Mesenchymal stem cell (in vitro differentiated cells and primary cell): ENCODE measurements at regions not wholly inside any gene's neighbourhood (a gene's known extent, or its start where the extent isn't known, plus 50 kb on each side); places are given as distances from the start of the nearest gene placed in this dataset.
"Not testable (repeated sequence)": the region's sequence is repeated elsewhere in the genome, so short reads cannot be mapped to it uniquely, and the experiment has no call there.

ENCODE experiments used
- DNase-seq: peaks from one replicate; pipeline ENCODE4 v3.0.0-alpha.2; 2013
- H2AFZ ChIP-seq: one replicate; pipeline ENCODE4 v1.6.1; 2013; ENCODE audit warnings: low read depth, mild to moderate bottlenecking, control low read depth, inconsistent platforms, low read length, moderate library complexity
- H2AK5ac ChIP-seq: 2 replicates; pipeline ENCODE4 v1.6.1; 2013; ENCODE audit warnings: low read length, moderate library complexity, mild to moderate bottlenecking, inconsistent platforms; ENCODE audit not compliant: severe bottlenecking
- H2BK120ac ChIP-seq: one replicate; pipeline ENCODE4 v1.6.1; 2013; ENCODE audit warnings: low read depth, mild to moderate bottlenecking, inconsistent platforms, low read length, moderate library complexity
- H2BK12ac ChIP-seq, 2 experiments: one replicate each; pipeline ENCODE4 v1.6.1; 2013; ENCODE audit warnings: inconsistent platforms in 2 of 2, low read length in 2 of 2, mild to moderate bottlenecking in 2 of 2, moderate library complexity in 2 of 2, control low read depth in 1 of 2
- H2BK15ac ChIP-seq: one replicate; pipeline ENCODE4 v1.6.1; 2013; ENCODE audit warnings: mild to moderate bottlenecking, low read depth, inconsistent platforms; ENCODE audit not compliant: poor library complexity, severe bottlenecking
- H2BK5ac ChIP-seq: 2 replicates; pipeline ENCODE4 v1.6.1; 2013; ENCODE audit warnings: low read depth, mild to moderate bottlenecking, low read length, control low read depth, inconsistent platforms; ENCODE audit not compliant: poor library complexity, severe bottlenecking
- H3K14ac ChIP-seq, 2 experiments: one replicate each; pipeline ENCODE4 v1.6.1; 2013; ENCODE audit warnings: inconsistent platforms in 2 of 2, low read length in 2 of 2, control low read depth in 1 of 2, mild to moderate bottlenecking in 1 of 2, moderate library complexity in 1 of 2
- H3K18ac ChIP-seq, 2 experiments: one replicate each; pipeline ENCODE4 v1.6.1; 2013; ENCODE audit warnings: inconsistent platforms in 2 of 2, low read length in 2 of 2, control low read depth in 1 of 2, low read depth in 1 of 2, mild to moderate bottlenecking in 1 of 2
- H3K23ac ChIP-seq, 2 experiments: one replicate each; pipeline ENCODE4 v1.6.1; 2013; ENCODE audit warnings: inconsistent platforms in 2 of 2, low read length in 2 of 2, mild to moderate bottlenecking in 2 of 2, moderate library complexity in 2 of 2, control low read depth in 1 of 2
- H3K27ac ChIP-seq: 2 replicates; pipeline ENCODE4 v1.5.1; 2013; ENCODE audit warnings: mild to moderate bottlenecking, moderate library complexity, low read length, control low read depth, inconsistent platforms; ENCODE audit not compliant: poor library complexity, severe bottlenecking
- H3K27me3 ChIP-seq, 2 experiments: 2 replicates each; pipeline versions ENCODE4 v1.6.1 to v1.7.0; 2013; ENCODE audit warnings: low read length in 2 of 2, mild to moderate bottlenecking in 2 of 2, moderate library complexity in 2 of 2, control low read depth in 1 of 2, inconsistent platforms in 1 of 2; ENCODE audit not compliant: control insufficient read depth in 1 of 2, insufficient read depth in 1 of 2
- H3K36me3 ChIP-seq, 2 experiments: 2 replicates each; pipeline versions ENCODE4 v1.6.1 to v1.7.0; 2013; ENCODE audit warnings: low read length in 2 of 2, control low read depth in 1 of 2, inconsistent platforms in 1 of 2, low read depth in 1 of 2, mild to moderate bottlenecking in 1 of 2; ENCODE audit not compliant: insufficient read depth in 2 of 2, control insufficient read depth in 1 of 2
- H3K4ac ChIP-seq, 2 experiments: one replicate each; pipeline ENCODE4 v1.6.1; 2013; ENCODE audit warnings: inconsistent platforms in 2 of 2, low read length in 2 of 2, mild to moderate bottlenecking in 2 of 2, moderate library complexity in 2 of 2, control low read depth in 1 of 2, low read depth in 1 of 2
- H3K4me1 ChIP-seq: 2 replicates; pipeline ENCODE4 v1.6.1; 2013; ENCODE audit warnings: low read depth, low read length, control low read depth; ENCODE audit not compliant: control insufficient read depth, insufficient read depth
- H3K4me2 ChIP-seq: 2 replicates; pipeline ENCODE4 v1.6.1; 2013; ENCODE audit warnings: low read length, mild to moderate bottlenecking, inconsistent platforms; ENCODE audit not compliant: poor library complexity, severe bottlenecking
- H3K4me3 ChIP-seq, 2 experiments: 2 replicates each; pipeline versions ENCODE4 v1.5.1 to v1.7.0; 2013; ENCODE audit warnings: low read length in 2 of 2, mild to moderate bottlenecking in 2 of 2, control low read depth in 1 of 2, low read depth in 1 of 2; ENCODE audit not compliant: insufficient read depth in 1 of 2
- H3K79me1 ChIP-seq: replicated peaks from 2 replicates; pipeline ENCODE4 v1.6.1; 2013; ENCODE audit warnings: mild to moderate bottlenecking, control low read depth, low read length, inconsistent platforms; ENCODE audit not compliant: poor library complexity, severe bottlenecking
- H3K9ac ChIP-seq: 2 replicates; pipeline ENCODE4 v1.7.0; 2013; ENCODE audit warnings: mild to moderate bottlenecking, low read length, moderate library complexity
- H3K9me3 ChIP-seq: 2 replicates; pipeline ENCODE4 v1.7.0; 2013; ENCODE audit warnings: mild to moderate bottlenecking, low read length; ENCODE audit not compliant: control insufficient read depth
- H4K8ac ChIP-seq: one replicate; pipeline ENCODE4 v1.6.1; 2013; ENCODE audit warnings: inconsistent platforms, mild to moderate bottlenecking, low read length, moderate library complexity
- H4K91ac ChIP-seq: one replicate; pipeline ENCODE4 v1.6.1; 2013; ENCODE audit warnings: mild to moderate bottlenecking, low read length, inconsistent platforms
- WGBS: methylation state at CpG from one replicate; pipeline ENCODE4 v1.1.7; 2013; ENCODE audit warnings: mixed read lengths; 5-methylcytosine and 5-hydroxymethylcytosine counted together

DNA sequence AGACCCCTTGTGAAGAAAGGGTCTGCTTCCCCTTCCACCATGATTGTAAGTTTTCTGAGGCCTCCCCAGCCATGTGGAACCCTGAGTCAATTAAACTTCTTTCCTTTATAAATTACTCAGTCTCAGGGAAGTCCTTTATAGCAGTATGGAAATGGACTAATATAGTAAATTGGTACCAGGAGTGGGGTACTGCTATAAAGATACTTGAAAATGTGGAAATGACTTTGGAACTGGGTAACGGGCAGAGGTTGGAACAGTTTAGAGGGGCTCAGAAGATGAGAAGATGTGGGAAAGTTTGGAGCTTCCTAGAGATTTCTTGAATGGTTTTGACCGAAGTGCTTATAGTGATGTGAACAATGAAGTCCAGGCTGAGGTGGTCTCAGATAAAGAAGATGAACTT is 353.5 kb downstream of the ZNF326 start:
- H2BK15ac ChIP-seq, H2AFZ ChIP-seq, H3K27ac ChIP-seq, H3K79me1 ChIP-seq, H3K23ac ChIP-seq, H3K4ac ChIP-seq, H3K4me1 ChIP-seq, H3K9ac ChIP-seq, H2BK5ac ChIP-seq, H4K8ac ChIP-seq, H2BK120ac ChIP-seq, H3K4me2 ChIP-seq, H3K14ac ChIP-seq, H2AK5ac ChIP-seq, H3K18ac ChIP-seq, H3K4me3 ChIP-seq, H3K36me3 ChIP-seq, H4K91ac ChIP-seq, H2BK12ac ChIP-seq, DNase-seq, H3K27me3 ChIP-seq: not testable (repeated sequence)
- H3K9me3 ChIP-seq: peaks cover 18% of the 10 kb centered on the region
- 84% methylated on average over 2 of the region's 2 CpGs for WGBS

DNA sequence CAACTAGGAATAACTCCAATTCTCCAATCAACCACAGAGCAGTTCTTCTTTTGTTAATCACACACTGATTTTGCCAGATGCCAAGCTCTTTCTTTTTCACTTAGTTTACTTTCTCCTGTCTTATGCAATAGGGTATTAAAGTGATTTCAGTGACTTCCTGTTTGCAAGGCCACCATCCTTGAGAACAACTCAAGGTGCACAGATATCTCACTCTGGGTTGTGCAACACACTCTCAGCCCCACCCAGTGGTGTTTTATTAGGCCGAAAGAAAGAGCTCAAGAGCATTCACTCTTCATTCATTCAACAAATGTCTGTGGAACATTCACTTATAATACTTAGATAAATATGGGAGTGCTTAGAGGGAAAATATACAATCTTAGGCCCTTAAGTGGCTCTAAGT is 352.5 kb downstream of the ZNF326 start:
- WGBS: 83% methylated on average over 1 of the region's 1 CpG
- H3K4me2 ChIP-seq: no peak overlapping the region

DNA sequence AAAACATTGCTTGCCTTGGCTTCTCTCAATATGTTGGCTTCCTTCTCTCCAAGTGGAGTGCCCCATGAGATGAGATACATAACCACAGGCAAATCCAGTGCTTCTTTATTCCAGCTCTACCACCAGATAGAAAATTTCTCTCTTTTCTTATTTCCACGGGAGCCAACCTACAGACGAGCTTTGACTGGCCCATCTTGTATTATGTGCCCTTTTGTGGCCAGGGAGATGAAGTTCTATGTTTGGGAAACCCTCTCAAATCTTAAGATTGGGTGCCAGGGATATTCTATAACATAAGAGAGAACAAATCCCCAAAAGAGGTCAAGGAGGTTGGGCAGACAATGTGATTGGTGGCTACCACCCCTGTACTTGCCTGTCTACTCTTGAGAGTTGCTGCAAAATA is 351.8 kb downstream of the ZNF326 start:
- WGBS: no CpG with 5 or more reads among the region's 2 CpGs
- Histone ChIP-seq H3K4me1 (no peaks in the 10 kb centered on the region), H4K8ac (no peak overlapping the region), H2BK12ac (no peak overlapping the region), H3K14ac (no peak overlapping the region), H3K4me3 (no peak overlapping the region), H3K79me1 (no peaks in the 10 kb centered on the region), H3K27ac (no peak overlapping the region), H4K91ac (no peak overlapping the region), H3K27me3 (no peaks in the 10 kb centered on the region), H3K9ac (no peak overlapping the region), H3K18ac (no peak overlapping the region), H2AFZ (no peak overlapping the region), H3K23ac (no peak overlapping the region), H3K36me3 (no peaks in the 10 kb centered on the region), H3K9me3 (peaks cover 18% of the 10 kb centered on the region), H2BK15ac (no peak overlapping the region), H3K4ac (no peak overlapping the region), H2AK5ac (no peak overlapping the region), H2BK120ac (no peak overlapping the region), H3K4me2 (no peak overlapping the region), H2BK5ac (no peak overlapping the region)
- DNase-seq: no peak

More for the DNA sequence above, 352.5 kb downstream of the ZNF326 start:
- peaks cover 18% of the 10 kb centered on the region for H3K9me3 ChIP-seq
- no peak overlapping the region for H2AK5ac ChIP-seq
- no peak overlapping the region for H3K14ac ChIP-seq
- H2BK12ac ChIP-seq: no peak overlapping the region
- no peaks in the 10 kb centered on the region for H3K27me3 ChIP-seq
- H3K18ac ChIP-seq: no peak overlapping the region
- H3K9ac ChIP-seq: no peak overlapping the region
- H3K4me1 ChIP-seq: no peaks in the 10 kb centered on the region
- H2BK5ac ChIP-seq: no peak overlapping the region
- DNase-seq: no peak
- H4K91ac ChIP-seq: no peak overlapping the region
- no peak overlapping the region for H3K4me3 ChIP-seq
- H2AFZ ChIP-seq: no peak overlapping the region
- no peak overlapping the region for H3K4ac ChIP-seq
- no peaks in the 10 kb centered on the region for H3K36me3 ChIP-seq
- no peak overlapping the region for H3K23ac ChIP-seq
- no peak overlapping the region for H3K27ac ChIP-seq
- H2BK15ac ChIP-seq: no peak overlapping the region
- H4K8ac ChIP-seq: no peak overlapping the region
- H3K79me1 ChIP-seq: no peaks in the 10 kb centered on the region
- H2BK120ac ChIP-seq: no peak overlapping the region

DNA sequence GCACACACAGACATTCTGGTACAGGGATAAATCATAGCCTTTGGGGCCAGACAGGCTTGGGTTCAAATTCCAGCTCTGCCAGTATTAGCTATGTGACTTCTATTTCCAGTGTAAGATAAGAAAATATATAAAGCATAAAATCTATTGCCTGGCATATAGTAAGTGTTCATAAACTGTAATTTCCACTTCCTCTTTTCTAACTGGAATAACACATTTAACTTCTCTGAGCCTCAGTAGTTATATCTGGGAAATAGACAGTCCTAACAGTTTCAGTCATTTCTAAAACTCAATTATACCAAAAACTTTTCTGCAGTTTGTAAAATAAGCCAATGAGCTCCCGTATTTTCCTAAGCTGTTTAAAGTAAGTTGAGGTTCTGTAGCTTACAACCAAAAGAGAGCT is 351.4 kb downstream of the ZNF326 start:
- Histone ChIP-seq H2AFZ (no peak overlapping the region), H3K9me3 (peaks cover 18% of the 10 kb centered on the region), H3K4me3 (no peak overlapping the region), H3K27ac (no peak overlapping the region), H3K36me3 (no peaks in the 10 kb centered on the region), H3K18ac (no peak overlapping the region), H4K91ac (no peak overlapping the region), H3K14ac (no peak overlapping the region), H3K4me2 (no peak overlapping the region), H3K4ac (no peak overlapping the region), H3K4me1 (no peaks in the 10 kb centered on the region), H3K79me1 (no peaks in the 10 kb centered on the region), H4K8ac (no peak overlapping the region), H2BK15ac (no peak overlapping the region), H2BK12ac (no peak overlapping the region), H2BK5ac (no peak overlapping the region), H3K23ac (no peak overlapping the region), H2AK5ac (no peak overlapping the region), H2BK120ac (no peak overlapping the region), H3K9ac (no peak overlapping the region), H3K27me3 (no peaks in the 10 kb centered on the region)
- WGBS: 71% methylated on average over 1 of the region's 1 CpG
- DNase-seq: no peak
